ENCODE measurements at regions not wholly inside any gene's neighbourhood (a gene's known extent, or its start where the extent isn't known, plus 50 kb on each side); places are given as distances from the start of the nearest gene placed in this dataset.

- no peak for DNase-seq (ENCODE audit: low spot score)
- no peak for ATAC-seq (ENCODE audit: low FRiP score)
- TF ChIP-seq CTCF (IDR thresholded peaks at IDR 0.05), result no peak
Observed at GRCh38 chr4:14178421-14178820, 550.9 kb upstream of the BOD1L1 start.

- DNase-seq (ENCODE audit: low spot score), result no peak
- TF ChIP-seq CTCF (IDR thresholded peaks at IDR 0.05), result no peak
Observed at GRCh38 chr4:14180166-14180565, 552.6 kb upstream of the BOD1L1 start.

GRCh38 chr4:14180983-14181601 lies 553.6 kb upstream of the BOD1L1 start:
- ATAC-seq (ENCODE audit: low FRiP score), result no peak
- no peak for DNase-seq (ENCODE audit: low spot score)
- no peak for TF ChIP-seq CTCF (IDR thresholded peaks at IDR 0.05)

More at GRCh38 chr4:14180166-14180565, 552.6 kb upstream of the BOD1L1 start:
- no peak for ATAC-seq (ENCODE audit: low FRiP score)

GRCh38 chr4:14182148-14182547 lies 554.6 kb upstream of the BOD1L1 start:
- TF ChIP-seq CTCF (IDR thresholded peaks at IDR 0.05), result no peak
- DNase-seq (ENCODE audit: low spot score) (no peak), ATAC-seq (ENCODE audit: low FRiP score) (no peak)

GRCh38 chr4:14184265-14184664 lies 556.7 kb upstream of the BOD1L1 start:
- TF ChIP-seq CTCF (IDR thresholded peaks at IDR 0.05), result no peak
- DNase-seq (ENCODE audit: low spot score) (no peak), ATAC-seq (ENCODE audit: low FRiP score) (no peak)

- ATAC-seq (ENCODE audit: low FRiP score), result no peak
- no peak for TF ChIP-seq CTCF (IDR thresholded peaks at IDR 0.05)
- DNase-seq (ENCODE audit: low spot score), result no peak
Observed at GRCh38 chr4:14184767-14185166, 557.2 kb upstream of the BOD1L1 start.

- TF ChIP-seq CTCF (IDR thresholded peaks at IDR 0.05), result no peak
- DNase-seq (ENCODE audit: low spot score) (no peak), ATAC-seq (ENCODE audit: low FRiP score) (no peak)
Observed at GRCh38 chr4:14188214-14188613, 560.7 kb upstream of the BOD1L1 start.
